ENCODE measurements at regions not wholly inside any gene's neighbourhood (a gene's known extent, or its start where the extent isn't known, plus 50 kb on each side); places are given as distances from the start of the nearest gene placed in this dataset.

GRCh38 chr16:73775841-73776388, 520.7 kb upstream of the PSMD7 start:
- FAIRE-seq (no peak), DNase-seq (ENCODE audit: low read depth, low spot score) (no peak)
- H3K27ac ChIP-seq (ENCODE audit: control insufficient read depth, insufficient read depth, low read length) = no peak overlapping the region
- no peaks in the 10 kb centered on the region for H3K36me3 ChIP-seq (ENCODE audit: control insufficient read depth in 2 of 2, extremely low read depth in 1 of 2, insufficient read depth in 2 of 2, low read length in 2 of 2)
- H3K9me1 ChIP-seq (ENCODE audit: control insufficient read depth, extremely low read depth, insufficient read depth, low read length) = no peaks in the 10 kb centered on the region
- H3K4me2 ChIP-seq (ENCODE audit: control insufficient read depth, extremely low read depth, insufficient read depth, low read depth, low read length) = no peak overlapping the region
- TF ChIP-seq, protein P1, sequence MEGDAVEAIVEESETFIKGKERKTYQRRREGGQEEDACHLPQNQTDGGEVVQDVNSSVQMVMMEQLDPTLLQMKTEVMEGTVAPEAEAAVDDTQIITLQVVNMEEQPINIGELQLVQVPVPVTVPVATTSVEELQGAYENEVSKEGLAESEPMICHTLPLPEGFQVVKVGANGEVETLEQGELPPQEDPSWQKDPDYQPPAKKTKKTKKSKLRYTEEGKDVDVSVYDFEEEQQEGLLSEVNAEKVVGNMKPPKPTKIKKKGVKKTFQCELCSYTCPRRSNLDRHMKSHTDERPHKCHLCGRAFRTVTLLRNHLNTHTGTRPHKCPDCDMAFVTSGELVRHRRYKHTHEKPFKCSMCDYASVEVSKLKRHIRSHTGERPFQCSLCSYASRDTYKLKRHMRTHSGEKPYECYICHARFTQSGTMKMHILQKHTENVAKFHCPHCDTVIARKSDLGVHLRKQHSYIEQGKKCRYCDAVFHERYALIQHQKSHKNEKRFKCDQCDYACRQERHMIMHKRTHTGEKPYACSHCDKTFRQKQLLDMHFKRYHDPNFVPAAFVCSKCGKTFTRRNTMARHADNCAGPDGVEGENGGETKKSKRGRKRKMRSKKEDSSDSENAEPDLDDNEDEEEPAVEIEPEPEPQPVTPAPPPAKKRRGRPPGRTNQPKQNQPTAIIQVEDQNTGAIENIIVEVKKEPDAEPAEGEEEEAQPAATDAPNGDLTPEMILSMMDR (optimal IDR thresholded peaks at IDR 0.05 in 1 of 3, IDR thresholded peaks at IDR 0.05 in 1 of 3, conservative IDR thresholded peaks at IDR 0.05 in 1 of 3; ENCODE audit: extremely low read depth in 1 of 3, insufficient read depth in 2 of 3, low read length in 3 of 3) = no peak
- TF ChIP-seq EZH2 (IDR thresholded peaks at IDR 0.05; ENCODE audit: low read length) = no peak
- dilution Hi-C loops (cut with MboI; ENCODE audit: extremely low pct_ligation_motif_present, low sequenced_read_pairs) = no loop called here
- H3K27me3 ChIP-seq (ENCODE audit: control insufficient read depth, extremely low read depth, insufficient read depth, low read length) = no peaks in the 10 kb centered on the region
- H3K4me3 ChIP-seq (ENCODE audit: control insufficient read depth in 2 of 3, extremely low read depth in 1 of 3, insufficient read depth in 2 of 3, low read depth in 1 of 3, low read length in 3 of 3) = no peak overlapping the region
- no peak overlapping the region for H3K9ac ChIP-seq (ENCODE audit: control insufficient read depth, extremely low read depth, insufficient read depth, low read length)
- no peaks in the 10 kb centered on the region for H3K79me2 ChIP-seq (ENCODE audit: control insufficient read depth, insufficient read depth, low read length)
- no peak overlapping the region for H2AFZ ChIP-seq (ENCODE audit: control insufficient read depth, low read length)
- no peaks in the 10 kb centered on the region for H4K20me1 ChIP-seq (ENCODE audit: control insufficient read depth, extremely low read depth, insufficient read depth, low read length)
- no peaks in the 10 kb centered on the region for H3K4me1 ChIP-seq (ENCODE audit: control insufficient read depth, extremely low read depth, insufficient read depth, low read length)
- H3K9me3 ChIP-seq (ENCODE audit: control insufficient read depth, low read depth, low read length) = no peaks in the 10 kb centered on the region

- no peak overlapping the region for H3K9ac ChIP-seq (ENCODE audit: control insufficient read depth, extremely low read depth, insufficient read depth, low read length)
- H3K36me3 ChIP-seq (ENCODE audit: control insufficient read depth in 2 of 2, extremely low read depth in 1 of 2, insufficient read depth in 2 of 2, low read length in 2 of 2) = no peaks in the 10 kb centered on the region
- no peaks in the 10 kb centered on the region for H3K27me3 ChIP-seq (ENCODE audit: control insufficient read depth, extremely low read depth, insufficient read depth, low read length)
- no peaks in the 10 kb centered on the region for H3K9me3 ChIP-seq (ENCODE audit: control insufficient read depth, low read depth, low read length)
- H3K4me3 ChIP-seq (ENCODE audit: control insufficient read depth in 2 of 3, extremely low read depth in 1 of 3, insufficient read depth in 2 of 3, low read depth in 1 of 3, low read length in 3 of 3) = no peak overlapping the region
- no peak for FAIRE-seq
- no peak overlapping the region for H2AFZ ChIP-seq (ENCODE audit: control insufficient read depth, low read length)
- no peak overlapping the region for H3K27ac ChIP-seq (ENCODE audit: control insufficient read depth, insufficient read depth, low read length)
- no peaks in the 10 kb centered on the region for H4K20me1 ChIP-seq (ENCODE audit: control insufficient read depth, extremely low read depth, insufficient read depth, low read length)
- no peaks in the 10 kb centered on the region for H3K4me1 ChIP-seq (ENCODE audit: control insufficient read depth, extremely low read depth, insufficient read depth, low read length)
- TF ChIP-seq EZH2 (IDR thresholded peaks at IDR 0.05; ENCODE audit: low read length) = no peak
- TF ChIP-seq, protein P1 (optimal IDR thresholded peaks at IDR 0.05 in 1 of 3, IDR thresholded peaks at IDR 0.05 in 1 of 3, conservative IDR thresholded peaks at IDR 0.05 in 1 of 3; ENCODE audit: extremely low read depth in 1 of 3, insufficient read depth in 2 of 3, low read length in 3 of 3) = no peak
- dilution Hi-C loops (cut with MboI; ENCODE audit: extremely low pct_ligation_motif_present, low sequenced_read_pairs) = no loop called here
- no peak overlapping the region for H3K4me2 ChIP-seq (ENCODE audit: control insufficient read depth, extremely low read depth, insufficient read depth, low read depth, low read length)
- H3K9me1 ChIP-seq (ENCODE audit: control insufficient read depth, extremely low read depth, insufficient read depth, low read length) = no peaks in the 10 kb centered on the region
- no peak for DNase-seq (ENCODE audit: low read depth, low spot score)
- H3K79me2 ChIP-seq (ENCODE audit: control insufficient read depth, insufficient read depth, low read length) = no peaks in the 10 kb centered on the region
These were observed 525.2 kb upstream of the PSMD7 start for GRCh38 chr16:73771196-73772064.

Data from keratinocyte (primary cell).